ENCODE measurements at regions not wholly inside any gene's neighbourhood (a gene's known extent, or its start where the extent isn't known, plus 50 kb on each side); places are given as distances from the start of the nearest gene placed in this dataset.

DNA sequence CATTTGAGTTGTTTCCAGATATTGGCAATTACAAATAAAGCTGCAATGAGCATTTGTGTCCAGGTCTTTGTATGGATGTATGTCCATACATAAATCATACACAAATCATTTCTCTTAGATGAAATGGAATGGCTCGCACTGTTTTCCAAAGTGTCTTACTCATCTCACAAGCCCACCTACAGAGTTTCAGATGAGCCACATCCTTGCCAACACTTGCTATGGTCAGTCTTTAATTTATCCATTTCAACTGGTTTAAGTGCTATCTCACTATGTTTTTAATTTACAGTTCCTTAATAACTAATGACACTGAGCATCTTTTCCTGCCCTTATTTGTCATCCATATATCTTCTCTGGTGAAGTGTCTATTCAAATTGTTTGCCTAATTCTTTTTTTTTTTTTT lies 132.9 kb upstream of the DIO3 start:
- Histone ChIP-seq H3K79me1 (ENCODE audit: low read depth in 1 of 2, low read length in 2 of 2) (no peaks in the 10 kb centered on the region), H2AFZ (replicated peaks; ENCODE audit: low read length, poor library complexity) (no peak overlapping the region), H3K4me1 (ENCODE audit: control insufficient read depth, insufficient read depth, low read length) (no peaks in the 10 kb centered on the region), H4K20me1 (ENCODE audit: insufficient read depth, low read length) (no peaks in the 10 kb centered on the region), H3K27ac (ENCODE audit: insufficient read depth, low read length) (no peak overlapping the region), H3K9me3 (ENCODE audit: control insufficient read depth, insufficient read depth, low read length) (peaks cover 4% of the 10 kb centered on the region), H3K4ac (ENCODE audit: low read depth, low read length) (no peak overlapping the region), H3K14ac (replicated peaks; ENCODE audit: low read depth, low read length) (no peak overlapping the region), H3K36me3 (ENCODE audit: control insufficient read depth, insufficient read depth, low read length) (no peaks in the 10 kb centered on the region), H3K4me3 (ENCODE audit: insufficient read depth, low read depth, low read length) (no peak overlapping the region), H3K56ac (ENCODE audit: extremely low read depth, insufficient read depth, low read length) (no peak overlapping the region), H3K4me2 (ENCODE audit: low read depth, low read length) (no peak overlapping the region), H2BK5ac (ENCODE audit: low read depth, low read length, poor library complexity, severe bottlenecking) (no peak overlapping the region), H2BK120ac (ENCODE audit: low read depth, low read length) (no peak overlapping the region), H2BK15ac (ENCODE audit: low read depth, low read length) (no peak overlapping the region), H2BK20ac (ENCODE audit: low read depth, low read length) (no peak overlapping the region), H4K91ac (ENCODE audit: insufficient read depth, low read depth, low read length) (no peak overlapping the region), H2AK9ac (replicated peaks; ENCODE audit: low read depth, low read length, poor library complexity) (no peak overlapping the region), H4K5ac (ENCODE audit: low read depth, low read length) (no peak overlapping the region), H2AK5ac (ENCODE audit: low read depth, low read length) (no peak overlapping the region), H3K23ac (ENCODE audit: low read depth, low read length) (no peak overlapping the region), H3K27me3 (ENCODE audit: control insufficient read depth, insufficient read depth, low read length) (peaks cover 2% of the 10 kb centered on the region; the same call in 1 of the 2 replicates), H3K9ac (ENCODE audit: low read depth, low read length) (no peak overlapping the region), H3K9me1 (ENCODE audit: insufficient read depth, low read length) (no peaks in the 10 kb centered on the region), H4K8ac (ENCODE audit: low read depth in 2 of 2, low read length in 2 of 2) (no peak overlapping the region), H3K18ac (ENCODE audit: low read depth, low read length) (no peak overlapping the region)
- WGBS, 2 experiments (ENCODE audit: extremely low coverage in 2 of 2, insufficient read length in 1 of 2), result no CpG with 5 or more reads among the region's 1 CpG
- ATAC-seq (ENCODE audit: low read depth) (no peak), DNase-seq (no peak)
- in situ Hi-C loops (cut with MboI; ENCODE audit: low sequenced_read_pairs) (no loop called here), dilution Hi-C loops (cut with HindIII; ENCODE audit: low sequenced_read_pairs, unreplicated experiment) (no loop called here), intact Hi-C loops (cut with micrococcal nuclease) (no loop called here)
- TF ChIP-seq BHLHE40 (IDR thresholded peaks at IDR 0.05; ENCODE audit: low read depth, low read length) (no peak), RCOR1 (IDR thresholded peaks at IDR 0.05; ENCODE audit: insufficient replicate concordance, low read length) (no peak), POLR2A (IDR thresholded peaks at IDR 0.05; ENCODE audit: low read depth, low read length) (no peak), USF2 (IDR thresholded peaks at IDR 0.05; ENCODE audit: low read depth, low read length) (no peak), CHD1 (IDR thresholded peaks at IDR 0.05; ENCODE audit: low read depth, low read length) (no peak), MAFK (IDR thresholded peaks at IDR 0.05; ENCODE audit: low read depth, low read length) (no peak)
- TF ChIP-seq, protein P1, sequence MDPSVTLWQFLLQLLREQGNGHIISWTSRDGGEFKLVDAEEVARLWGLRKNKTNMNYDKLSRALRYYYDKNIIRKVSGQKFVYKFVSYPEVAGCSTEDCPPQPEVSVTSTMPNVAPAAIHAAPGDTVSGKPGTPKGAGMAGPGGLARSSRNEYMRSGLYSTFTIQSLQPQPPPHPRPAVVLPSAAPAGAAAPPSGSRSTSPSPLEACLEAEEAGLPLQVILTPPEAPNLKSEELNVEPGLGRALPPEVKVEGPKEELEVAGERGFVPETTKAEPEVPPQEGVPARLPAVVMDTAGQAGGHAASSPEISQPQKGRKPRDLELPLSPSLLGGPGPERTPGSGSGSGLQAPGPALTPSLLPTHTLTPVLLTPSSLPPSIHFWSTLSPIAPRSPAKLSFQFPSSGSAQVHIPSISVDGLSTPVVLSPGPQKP (IDR thresholded peaks at IDR 0.05; ENCODE audit: borderline replicate concordance, low read depth, low read length), result no peak
- no TSS peak for BruUV-seq (replicated peaks)
- ChIA-PET POLR2A (ENCODE audit: unreplicated experiment) (no interaction called here), CTCF (no interaction called here)
